GM21423 (cell line): ENCODE measurements at regions not wholly inside any gene's neighbourhood (a gene's known extent, or its start where the extent isn't known, plus 50 kb on each side); places are given as distances from the start of the nearest gene placed in this dataset.
A peak's percentile ranks its signal among the peaks of the same experiment; 100 is the strongest.
"Not testable (repeated sequence)": the region's sequence is repeated elsewhere in the genome, so short reads cannot be mapped to it uniquely, and the experiment has no call there.

Experiments
- ATAC-seq: cut with Tn5 transposase; IDR thresholded peaks from one replicate; pipeline ENCODE4 v1.9.1; 2021; ENCODE audit warnings: mild to moderate bottlenecking, moderate library complexity; ENCODE audit not compliant: unreplicated experiment

DNA sequence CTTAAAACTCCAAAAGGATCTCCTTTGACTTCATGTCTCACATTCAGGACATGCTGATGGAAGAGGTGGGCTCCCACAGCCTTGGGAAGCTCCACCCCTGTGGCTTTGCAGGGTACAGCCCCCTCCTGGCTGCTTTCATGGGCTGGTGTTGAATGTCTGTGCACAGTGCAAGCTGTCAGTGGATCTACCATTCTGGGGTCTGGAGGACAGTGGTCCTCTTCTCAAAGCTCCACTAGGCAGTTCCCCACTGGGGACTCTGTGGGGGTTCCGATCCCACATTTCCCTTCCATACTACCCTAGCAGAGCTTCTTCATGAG lies 150.2 kb upstream of the FBXL17 start:
- ATAC-seq: not testable (repeated sequence)

DNA sequence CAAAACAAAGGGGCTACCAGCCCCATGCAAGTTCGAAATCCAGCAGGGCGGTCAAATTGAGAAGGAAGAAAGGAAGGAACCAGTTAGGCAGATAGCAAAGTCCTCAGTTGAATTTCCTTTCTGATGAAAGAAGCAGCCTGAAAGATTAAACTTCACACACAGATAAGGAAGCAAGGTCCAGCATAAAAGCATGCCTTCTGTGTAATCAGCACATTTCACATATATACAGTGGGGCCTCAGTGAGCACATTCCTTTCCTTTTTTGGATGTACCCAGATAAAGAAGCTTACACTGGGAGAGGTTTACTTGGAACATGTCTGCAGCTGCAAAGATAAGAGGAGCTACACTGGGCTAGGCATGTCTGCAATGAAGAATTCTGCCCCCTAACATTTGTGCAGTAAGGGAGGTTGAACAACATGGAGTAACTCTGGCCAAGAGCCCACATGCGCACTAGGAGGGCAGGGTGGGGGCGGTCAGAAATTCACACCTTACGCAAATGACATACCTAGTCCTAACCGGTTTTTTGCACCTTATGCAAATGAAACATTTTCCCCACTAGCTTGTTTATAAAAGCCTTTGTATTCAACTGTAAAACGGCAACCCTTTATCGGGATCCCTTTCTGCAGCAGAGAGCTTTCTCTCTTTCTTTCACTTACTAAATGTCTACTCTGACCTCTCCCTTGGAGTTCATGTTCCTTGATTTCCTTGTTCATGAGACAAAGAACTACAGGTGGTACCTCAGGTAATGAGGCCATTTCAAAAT lies 149.7 kb upstream of the FBXL17 start:
- no peak for ATAC-seq

DNA sequence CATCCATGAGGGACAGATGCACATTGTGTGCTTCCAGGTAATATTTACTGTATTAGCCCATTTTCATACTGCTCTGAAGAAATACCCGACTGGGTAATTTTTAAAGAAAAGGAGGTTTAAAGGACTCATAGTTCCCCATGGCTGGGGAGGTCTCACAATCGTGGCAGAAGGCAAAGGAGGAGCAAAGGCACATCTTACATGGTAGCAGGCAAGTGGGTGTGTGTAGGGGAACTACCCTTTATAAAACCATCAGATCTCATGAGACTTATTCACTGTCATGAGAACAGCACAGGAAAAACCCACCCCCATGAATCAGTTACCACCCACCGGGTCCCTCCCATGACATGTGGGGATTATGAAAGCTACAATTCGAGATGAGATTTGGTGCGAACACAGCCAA lies 148.8 kb upstream of the FBXL17 start:
- ATAC-seq: no peak

DNA sequence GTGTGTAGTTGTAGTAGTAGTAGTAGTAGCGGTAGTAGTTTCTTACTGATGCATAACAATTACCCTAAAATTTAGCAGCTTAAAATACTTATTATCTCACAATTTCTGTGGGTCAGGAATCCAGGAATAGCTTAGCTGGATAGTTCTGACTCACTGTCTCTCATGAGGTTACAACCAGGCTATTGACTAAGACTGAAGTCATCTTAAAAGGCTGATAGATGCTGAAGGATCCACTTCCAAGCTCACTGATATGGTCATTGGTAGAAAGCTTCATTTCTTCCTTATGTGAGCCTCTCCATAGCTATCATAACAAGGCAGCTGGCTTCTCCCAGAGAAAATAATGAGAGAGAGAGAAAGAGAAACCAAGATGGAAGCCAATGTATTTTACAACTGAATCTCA lies 147.5 kb upstream of the FBXL17 start:
- ATAC-seq: no peak

DNA sequence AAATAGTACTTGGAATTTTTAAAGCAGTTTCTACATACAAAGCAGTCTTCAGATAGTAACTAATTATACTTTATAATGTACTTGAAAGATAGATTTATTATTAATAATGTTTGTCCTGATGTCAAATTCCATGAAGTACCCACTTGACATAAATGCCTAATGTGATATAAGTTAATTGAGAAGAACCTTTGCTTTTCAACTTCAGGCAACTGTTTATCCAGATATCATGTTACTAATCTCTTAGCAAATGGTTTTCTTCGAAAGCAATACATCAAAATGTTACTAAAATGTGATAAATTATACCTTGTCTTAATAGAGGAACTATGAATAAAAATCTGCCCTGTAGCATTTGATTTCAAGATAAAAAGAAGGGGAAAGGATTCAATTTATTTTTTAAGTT lies 146.8 kb upstream of the FBXL17 start:
- ATAC-seq: no peak

DNA sequence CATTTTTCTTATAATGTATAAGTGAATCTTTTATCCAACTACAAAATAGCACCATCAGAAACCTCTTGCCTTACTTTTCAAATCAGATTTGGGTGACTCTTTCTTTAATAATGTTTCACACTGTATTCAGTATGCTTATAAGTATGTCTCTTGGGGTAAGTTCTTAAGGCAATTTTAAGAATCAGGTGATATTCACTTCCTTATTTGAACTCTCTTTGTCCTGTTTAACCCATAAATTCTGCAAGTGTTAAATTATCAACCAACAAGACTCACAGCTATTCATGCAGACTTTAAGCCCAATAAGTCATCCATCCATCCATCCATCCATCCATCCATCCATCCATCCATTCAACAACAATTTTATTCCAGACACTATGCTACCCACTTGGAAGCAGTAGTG lies 142.7 kb upstream of the FBXL17 start:
- no peak for ATAC-seq

DNA sequence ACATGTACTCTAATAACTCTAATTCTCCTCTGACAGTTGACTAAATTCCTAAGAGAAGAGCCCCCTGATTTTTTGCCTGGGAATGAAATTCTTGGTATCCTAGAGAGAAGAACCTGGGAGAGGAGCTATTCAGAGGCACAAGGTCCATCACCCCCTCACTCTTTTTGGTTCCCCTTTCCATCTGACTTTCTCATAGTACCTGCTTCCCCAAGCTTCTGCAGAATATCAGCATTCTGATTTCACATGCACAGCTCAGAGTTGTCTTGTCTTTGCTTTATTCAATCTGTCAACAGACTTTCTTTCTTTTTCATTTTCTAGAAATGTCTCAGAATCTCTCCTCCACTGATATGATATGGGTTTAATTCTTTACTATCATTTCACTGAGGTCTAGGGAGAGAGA lies 141.5 kb upstream of the FBXL17 start:
- ATAC-seq: no peak

DNA sequence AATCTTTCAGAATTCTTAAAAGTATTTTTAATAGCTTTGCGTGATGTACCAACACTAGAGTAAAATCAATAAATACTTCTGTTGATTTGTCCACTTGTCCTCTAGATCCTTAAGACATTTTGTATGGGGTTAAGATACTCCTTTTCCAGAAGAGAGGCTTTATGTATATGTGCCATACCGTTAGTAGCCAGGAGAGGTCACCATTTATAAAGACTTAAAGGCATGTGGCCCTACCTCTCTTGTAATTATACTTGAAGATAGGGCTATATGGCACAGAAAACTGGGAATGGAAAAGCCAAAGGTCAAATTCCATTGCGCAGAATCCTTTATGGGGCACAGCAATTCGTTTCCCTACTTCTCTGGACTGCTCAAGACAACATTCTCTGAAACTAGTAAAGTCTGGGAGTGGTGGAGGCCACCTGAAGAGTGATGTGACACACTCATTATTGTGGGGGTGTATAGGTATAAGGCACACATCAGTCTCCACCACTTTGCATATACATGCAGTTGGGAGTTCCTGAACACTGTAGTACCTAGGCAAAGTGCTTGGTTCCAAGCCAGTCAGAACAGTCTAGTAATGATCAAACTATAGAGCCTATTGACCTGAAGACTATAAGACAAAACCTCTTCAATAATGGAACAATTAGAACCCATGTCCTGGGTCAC lies 140.1 kb upstream of the FBXL17 start:
- peak; percentile 64 for ATAC-seq

DNA sequence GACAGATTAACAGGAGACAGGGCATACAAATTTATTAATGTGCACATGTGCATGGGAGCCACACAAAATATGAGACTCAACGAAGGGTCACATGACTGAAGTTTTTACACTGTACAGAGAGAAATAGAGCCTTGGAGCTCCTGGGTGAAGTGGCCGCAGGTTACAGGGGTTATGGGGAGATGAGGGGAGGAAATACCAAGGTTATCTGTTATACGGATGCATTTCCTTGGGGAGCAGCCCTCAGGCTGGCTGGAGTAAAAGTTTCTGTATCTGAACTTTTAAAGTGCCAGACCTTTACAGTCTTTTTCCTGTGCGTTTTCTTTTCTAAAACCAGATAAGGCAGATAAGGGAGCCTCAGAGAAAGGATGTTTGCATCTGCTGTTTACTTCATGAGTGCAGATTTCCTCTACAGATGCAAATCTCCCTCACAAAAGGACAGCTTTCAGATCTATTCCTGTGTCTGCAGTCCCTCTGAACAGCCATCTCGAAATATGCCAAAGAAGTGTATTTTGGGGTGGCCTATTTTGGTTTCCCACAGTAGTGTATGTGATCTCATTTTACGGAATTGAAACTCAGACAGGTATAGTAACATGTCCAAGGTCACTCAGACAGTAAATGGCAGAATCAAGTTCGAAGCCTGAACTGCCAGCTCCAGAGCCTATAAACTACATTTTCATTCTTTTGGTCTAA lies 139.3 kb upstream of the FBXL17 start:
- ATAC-seq: peak; percentile 87

DNA sequence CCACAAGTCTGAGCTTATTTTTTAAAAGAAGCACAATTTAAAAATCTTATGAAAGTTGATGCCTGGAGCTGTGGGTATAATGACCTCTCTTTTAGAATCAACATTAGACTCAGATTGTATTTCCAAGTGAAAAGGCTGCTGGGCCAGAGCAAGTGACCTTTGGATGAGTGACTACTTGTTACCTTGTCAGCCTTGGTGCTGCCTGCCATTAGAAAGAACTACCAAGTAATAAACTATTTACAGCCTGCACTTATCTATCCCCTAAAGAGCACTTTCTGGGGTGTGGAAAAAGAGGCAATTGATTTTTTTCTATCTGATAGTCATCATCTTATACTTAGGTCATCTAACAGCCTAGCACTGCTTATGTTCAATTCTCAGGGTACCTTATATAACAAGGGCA lies 134.9 kb upstream of the FBXL17 start:
- ATAC-seq: no peak

DNA sequence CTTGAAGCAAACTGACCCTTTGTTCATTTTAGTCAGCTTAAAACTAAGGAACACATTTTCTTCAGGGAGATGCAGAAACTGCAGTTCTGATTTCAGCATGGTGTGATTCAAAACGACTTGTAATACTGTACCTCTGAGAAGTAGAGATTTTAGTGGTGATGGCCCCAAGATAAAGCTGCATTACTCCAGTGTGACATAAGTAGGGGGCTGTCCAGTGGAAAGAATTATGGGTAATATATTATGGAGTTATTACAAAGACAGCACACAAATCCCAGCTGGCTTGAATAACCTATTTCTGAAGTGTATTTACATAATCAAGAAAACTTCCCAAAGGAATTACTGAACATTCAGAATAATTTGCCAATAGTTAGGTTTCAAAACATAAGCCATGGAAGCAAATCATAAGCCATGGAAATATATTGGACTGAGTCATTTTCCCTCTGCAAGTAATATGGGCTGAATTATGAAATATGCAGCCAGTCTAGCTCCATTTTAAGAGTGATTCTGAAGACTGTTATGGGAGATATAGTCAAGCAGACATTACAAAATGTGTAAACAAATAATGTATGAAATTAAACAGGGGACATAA lies 133.7 kb upstream of the FBXL17 start:
- ATAC-seq: no peak

DNA sequence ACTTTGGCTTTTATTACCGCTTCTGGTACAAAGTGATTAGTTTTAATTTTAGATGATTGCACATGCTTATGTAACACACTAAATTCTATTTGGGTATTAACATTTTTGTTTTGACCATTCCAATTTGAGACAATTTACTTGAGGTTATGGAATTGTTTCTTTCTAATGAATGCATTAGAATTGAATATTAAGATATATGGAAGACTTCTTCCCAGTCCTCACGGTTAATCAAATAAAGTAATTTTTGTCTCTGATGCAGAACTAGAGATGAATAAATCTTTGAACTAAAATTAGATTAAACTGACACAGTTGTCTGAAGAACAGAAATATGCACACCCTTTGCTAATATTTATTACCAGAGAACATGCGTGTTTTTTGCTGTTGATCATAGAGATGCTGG lies 127.1 kb upstream of the FBXL17 start:
- ATAC-seq: no peak

DNA sequence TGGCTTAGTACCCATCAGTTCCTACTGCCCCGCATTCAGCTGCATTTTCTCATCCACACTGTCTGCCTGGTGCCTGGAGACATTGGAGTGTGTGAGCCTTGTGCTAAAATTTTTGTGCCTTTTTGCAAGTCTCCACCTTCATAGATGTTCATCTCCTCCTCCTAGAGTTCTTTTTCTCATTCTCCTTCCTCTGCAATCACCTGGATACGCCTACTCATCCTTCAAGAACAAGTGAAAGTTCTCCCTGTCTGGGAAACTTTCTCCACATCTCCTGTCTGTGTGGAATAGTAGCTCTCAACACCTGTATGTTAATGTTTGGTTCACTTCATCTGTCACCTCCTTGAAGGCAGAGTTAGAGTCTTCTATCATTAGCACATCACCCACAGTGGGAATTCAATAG lies 125.7 kb upstream of the FBXL17 start:
- ATAC-seq: no peak

DNA sequence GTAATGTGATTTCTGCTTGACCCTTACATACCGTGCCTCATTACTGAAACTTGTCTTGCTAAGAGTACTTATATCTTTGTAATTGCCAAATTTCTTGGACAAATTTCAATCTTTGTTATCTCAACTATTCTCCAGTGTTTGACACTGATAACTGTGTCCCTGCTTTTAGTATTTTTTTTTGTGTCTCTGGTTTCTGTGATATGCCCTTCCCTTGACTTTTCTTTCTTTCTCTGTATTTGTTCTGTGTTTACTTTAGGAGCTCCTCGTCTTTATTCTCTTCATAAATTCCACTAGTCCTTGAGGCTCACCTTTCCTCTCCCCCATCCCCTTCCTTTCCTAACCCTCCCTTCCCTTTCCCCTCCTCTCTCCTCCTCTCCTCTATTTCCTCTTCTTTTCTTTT lies 123.7 kb upstream of the FBXL17 start:
- no peak for ATAC-seq

DNA sequence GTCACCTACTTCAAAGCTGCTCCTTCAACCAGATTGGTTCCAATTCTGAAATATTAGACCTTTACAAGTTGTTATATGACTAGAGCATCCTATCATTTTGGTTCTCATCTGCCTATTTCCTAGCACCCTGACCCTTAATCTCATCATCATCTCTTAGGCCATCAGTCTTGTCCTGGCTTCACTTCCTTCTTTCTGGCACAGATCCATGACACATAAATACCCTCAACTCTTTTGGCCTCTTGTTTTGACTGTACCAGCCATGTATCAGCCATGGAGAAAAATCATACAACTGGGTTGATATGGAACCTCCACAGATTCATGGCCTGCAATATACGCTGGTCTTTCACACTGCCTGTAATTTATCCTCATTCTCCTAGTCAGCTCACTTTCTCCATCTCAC lies 123.1 kb upstream of the FBXL17 start:
- ATAC-seq: no peak

DNA sequence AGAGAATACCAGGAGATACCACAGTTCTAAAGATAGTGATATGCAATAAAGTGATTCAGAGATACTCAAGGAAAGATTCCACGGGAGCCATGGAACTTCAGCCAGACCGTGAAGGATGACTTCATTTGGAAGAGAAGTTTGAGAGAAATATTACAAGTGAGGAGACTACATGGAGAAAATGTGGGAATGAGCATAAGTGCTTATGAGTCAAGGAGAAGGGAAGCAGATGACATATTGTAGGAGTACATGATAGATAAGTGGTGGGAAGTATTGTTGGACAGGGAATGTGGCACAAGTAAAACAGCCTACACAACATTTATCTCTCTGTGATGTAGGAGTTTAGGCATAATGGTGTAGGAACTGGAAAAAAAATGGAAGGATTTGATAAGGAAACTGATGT lies 122.1 kb upstream of the FBXL17 start:
- ATAC-seq: no peak

DNA sequence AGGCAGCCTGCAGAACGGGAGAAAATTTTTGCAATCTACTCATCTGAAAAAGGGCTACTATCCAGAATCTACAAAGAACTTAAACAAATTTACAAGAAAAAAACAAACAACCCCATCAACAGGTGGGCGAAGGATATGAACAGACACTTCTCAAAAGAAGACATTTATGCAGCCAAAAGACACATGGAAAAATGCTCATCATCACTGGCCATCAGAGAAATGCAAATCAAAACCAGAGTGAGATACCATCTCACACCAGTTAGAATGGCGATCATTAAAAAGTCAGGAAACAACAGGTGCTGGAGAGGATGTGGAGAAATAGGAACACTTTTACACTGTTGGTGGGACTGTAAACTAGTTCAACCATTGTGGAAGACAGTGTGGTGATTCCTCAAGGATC lies 113.7 kb upstream of the FBXL17 start:
- ATAC-seq: not testable (repeated sequence)

DNA sequence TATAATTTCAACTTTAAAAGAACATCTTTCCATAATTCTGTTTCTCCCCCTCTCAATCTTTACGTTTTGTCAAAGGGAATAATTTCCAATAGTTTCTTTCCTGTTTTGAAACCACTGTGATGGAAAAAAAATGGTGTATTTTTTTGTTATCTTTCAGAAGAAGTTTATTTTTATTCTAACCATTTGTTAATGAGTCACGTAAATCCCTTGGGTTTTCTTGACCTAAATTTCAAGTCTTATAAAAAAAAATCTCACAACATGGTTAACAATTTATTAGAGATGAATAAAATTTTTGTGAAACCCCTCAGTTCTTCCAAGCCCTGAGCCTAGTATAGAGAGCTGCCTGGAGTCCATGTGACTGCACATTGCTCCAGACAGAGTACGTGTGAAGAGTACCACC lies 106.1 kb upstream of the FBXL17 start:
- ATAC-seq: no peak

DNA sequence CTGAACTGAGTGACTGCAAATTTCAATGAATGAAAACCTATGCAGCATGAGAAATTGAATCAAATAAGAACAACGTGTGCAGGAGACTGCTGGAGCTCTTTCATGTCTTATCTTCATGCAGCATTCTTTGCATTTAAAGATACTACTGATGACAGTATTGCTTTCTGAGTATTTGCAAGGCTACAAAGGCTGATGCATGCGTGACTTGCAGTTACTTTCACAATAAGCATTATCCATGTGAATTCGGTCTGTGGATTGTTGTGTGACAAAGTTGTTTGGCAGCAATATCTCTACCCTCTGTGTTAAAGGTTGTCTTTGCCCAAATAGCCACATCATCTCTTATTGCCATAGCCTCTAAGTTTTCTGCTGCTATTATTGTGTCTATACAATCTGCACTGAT lies 102.1 kb upstream of the FBXL17 start:
- no peak for ATAC-seq

DNA sequence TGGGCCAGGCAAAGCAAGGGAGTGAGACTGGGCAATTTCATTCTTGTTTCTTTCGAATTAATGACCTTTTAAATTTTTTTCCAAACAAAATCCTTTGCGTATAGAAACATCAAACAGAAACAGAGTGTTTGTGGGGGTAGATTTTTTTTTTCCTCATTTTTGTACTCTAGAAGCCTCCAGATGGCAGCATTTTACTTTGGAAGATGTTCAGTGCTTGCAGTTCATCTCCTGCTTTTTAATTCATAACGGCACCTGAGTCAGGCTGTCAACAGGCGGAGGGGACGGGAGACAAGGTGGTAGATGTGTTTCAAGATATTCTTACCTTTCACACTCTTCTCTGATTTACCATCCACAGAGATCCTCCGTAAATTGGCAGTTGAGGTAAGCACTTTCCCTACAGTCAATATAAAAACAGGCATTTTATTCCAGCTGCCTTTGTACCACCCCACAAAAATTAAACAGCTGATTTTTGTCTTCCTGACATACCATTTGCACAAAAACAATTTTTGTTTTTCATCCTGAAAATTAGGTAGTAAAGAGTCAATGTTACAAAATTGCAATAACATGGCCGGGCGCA lies 99.5 kb upstream of the FBXL17 start:
- peak; percentile 56 for ATAC-seq

DNA sequence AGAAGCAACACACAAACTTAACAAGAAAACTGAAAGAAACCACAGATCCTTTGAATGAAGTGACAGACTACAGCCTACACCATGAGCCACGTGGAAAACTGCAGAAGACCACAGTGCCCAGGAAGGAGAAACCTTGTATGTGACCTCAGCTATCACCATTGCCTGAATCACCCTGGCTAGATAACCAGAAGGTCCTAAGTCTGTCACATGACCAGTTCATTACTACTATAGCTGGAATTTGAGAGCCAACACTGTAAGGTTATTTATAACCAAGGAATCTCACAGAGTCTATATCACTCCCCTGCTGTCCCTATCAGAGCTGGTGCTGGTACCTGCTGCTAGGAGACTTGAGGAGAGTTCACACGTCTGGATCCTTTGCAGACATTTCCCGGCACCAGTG lies 90.3 kb upstream of the FBXL17 start:
- ATAC-seq: no peak

DNA sequence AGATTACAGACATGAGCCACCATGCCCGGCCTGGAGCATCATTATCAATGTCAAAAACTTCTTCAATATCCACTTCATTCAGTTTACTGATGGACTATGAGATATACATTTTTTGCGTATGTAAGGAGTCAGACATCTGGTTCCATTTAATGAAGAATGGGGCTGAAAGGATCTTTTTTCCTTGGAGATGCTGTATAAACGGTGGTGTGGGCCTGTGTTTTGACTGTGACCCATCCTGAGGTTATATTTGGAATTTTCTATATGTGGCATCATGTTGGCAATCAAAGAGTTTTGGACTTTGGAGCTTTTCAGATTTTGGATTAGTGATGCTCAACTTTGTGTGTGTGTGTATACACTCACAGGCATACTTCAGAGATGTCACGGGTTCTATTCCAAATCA lies 85.7 kb upstream of the FBXL17 start:
- no peak for ATAC-seq
